ENCODE measurements at regions not wholly inside any gene's neighbourhood (a gene's known extent, or its start where the extent isn't known, plus 50 kb on each side); places are given as distances from the start of the nearest gene placed in this dataset.

- no peaks in the 10 kb centered on the region for H3K27me3 Mint-ChIP-seq (ENCODE audit: insufficient read depth)
- no peaks in the 10 kb centered on the region for H3K36me3 Mint-ChIP-seq (ENCODE audit: low read depth)
- no peak overlapping the region for H3K27ac Mint-ChIP-seq
- H3K9me3 Mint-ChIP-seq, result peaks cover 20% of the 10 kb centered on the region
- DNase-seq, result no peak
- no peaks in the 10 kb centered on the region for H3K4me1 Mint-ChIP-seq (ENCODE audit: low read depth)
- no peak overlapping the region for H3K4me3 Mint-ChIP-seq
- no peak for TF ChIP-seq CTCF (IDR thresholded peaks at IDR 0.05)
These were observed 287.7 kb downstream of the PCDH7 start for GRCh38 chr4:31007858-31008257.

GRCh38 chr4:31009926-31010325, 289.8 kb downstream of the PCDH7 start:
- TF ChIP-seq CTCF (IDR thresholded peaks at IDR 0.05), result no peak
- Mint-ChIP-seq H3K36me3 (ENCODE audit: low read depth) (no peaks in the 10 kb centered on the region), H3K4me3 (no peak overlapping the region), H3K27me3 (ENCODE audit: insufficient read depth) (no peaks in the 10 kb centered on the region), H3K27ac (no peak overlapping the region), H3K9me3 (peaks cover 14% of the 10 kb centered on the region), H3K4me1 (ENCODE audit: low read depth) (no peaks in the 10 kb centered on the region)
- no peak for DNase-seq

GRCh38 chr4:31015123-31015522, 295.0 kb downstream of the PCDH7 start:
- no peak for TF ChIP-seq CTCF (IDR thresholded peaks at IDR 0.05)
- H3K36me3 Mint-ChIP-seq (ENCODE audit: low read depth), result no peaks in the 10 kb centered on the region
- H3K4me3 Mint-ChIP-seq, result no peak overlapping the region
- H3K27me3 Mint-ChIP-seq (ENCODE audit: insufficient read depth), result no peaks in the 10 kb centered on the region
- DNase-seq, result no peak
- H3K4me1 Mint-ChIP-seq (ENCODE audit: low read depth), result no peaks in the 10 kb centered on the region
- H3K27ac Mint-ChIP-seq, result no peak overlapping the region
- peaks cover 17% of the 10 kb centered on the region for H3K9me3 Mint-ChIP-seq

- TF ChIP-seq CTCF (IDR thresholded peaks at IDR 0.05), result no peak
- DNase-seq, result no peak
- Mint-ChIP-seq H3K9me3 (peaks cover 29% of the 10 kb centered on the region), H3K4me1 (ENCODE audit: low read depth) (no peaks in the 10 kb centered on the region), H3K4me3 (no peak overlapping the region), H3K27me3 (ENCODE audit: insufficient read depth) (no peaks in the 10 kb centered on the region), H3K27ac (no peak overlapping the region), H3K36me3 (ENCODE audit: low read depth) (no peaks in the 10 kb centered on the region)
These were observed 296.3 kb downstream of the PCDH7 start for GRCh38 chr4:31016322-31017061.

GRCh38 chr4:31020363-31020762, 300.2 kb downstream of the PCDH7 start:
- peaks cover 28% of the 10 kb centered on the region for H3K9me3 Mint-ChIP-seq
- no peak overlapping the region for H3K27ac Mint-ChIP-seq
- H3K4me3 Mint-ChIP-seq, result no peak overlapping the region
- no peak for TF ChIP-seq CTCF (IDR thresholded peaks at IDR 0.05)
- H3K4me1 Mint-ChIP-seq (ENCODE audit: low read depth), result no peaks in the 10 kb centered on the region
- H3K27me3 Mint-ChIP-seq (ENCODE audit: insufficient read depth), result no peaks in the 10 kb centered on the region
- H3K36me3 Mint-ChIP-seq (ENCODE audit: low read depth), result no peaks in the 10 kb centered on the region
- no peak for DNase-seq

Data from HFFc6 (cell line).